ENCODE measurements at regions not wholly inside any gene's neighbourhood (a gene's known extent, or its start where the extent isn't known, plus 50 kb on each side); places are given as distances from the start of the nearest gene placed in this dataset.

DNA sequence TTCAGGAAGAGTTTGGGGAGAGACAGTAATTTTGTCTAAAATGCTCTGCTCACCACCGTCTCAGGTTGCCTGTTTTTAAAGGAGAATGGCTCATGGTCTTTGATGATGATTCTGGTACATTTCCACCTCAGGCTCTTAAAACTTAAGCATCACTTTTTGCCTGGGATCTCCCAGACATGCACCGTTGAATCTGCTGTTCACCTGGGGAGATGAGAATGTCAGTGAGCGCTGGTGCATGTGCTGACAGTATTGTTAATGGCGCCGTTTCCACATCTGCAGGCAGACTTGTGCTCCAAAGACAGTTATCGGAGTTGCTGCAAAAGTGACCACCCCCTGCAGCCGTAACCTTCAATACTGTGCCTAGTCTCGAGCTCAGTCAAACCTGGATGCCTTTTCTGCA lies 219.0 kb upstream of the TPM1 start:
- intact Hi-C loops (cut with micrococcal nuclease) = no loop called here

GRCh38 chr15:62824111-62825015 lies 218.2 kb upstream of the TPM1 start:
- intact Hi-C loops (cut with micrococcal nuclease) = no loop called here

GRCh38 chr15:62825191-62825590 lies 217.4 kb upstream of the TPM1 start:
- intact Hi-C loops (cut with micrococcal nuclease) = no loop called here

DNA sequence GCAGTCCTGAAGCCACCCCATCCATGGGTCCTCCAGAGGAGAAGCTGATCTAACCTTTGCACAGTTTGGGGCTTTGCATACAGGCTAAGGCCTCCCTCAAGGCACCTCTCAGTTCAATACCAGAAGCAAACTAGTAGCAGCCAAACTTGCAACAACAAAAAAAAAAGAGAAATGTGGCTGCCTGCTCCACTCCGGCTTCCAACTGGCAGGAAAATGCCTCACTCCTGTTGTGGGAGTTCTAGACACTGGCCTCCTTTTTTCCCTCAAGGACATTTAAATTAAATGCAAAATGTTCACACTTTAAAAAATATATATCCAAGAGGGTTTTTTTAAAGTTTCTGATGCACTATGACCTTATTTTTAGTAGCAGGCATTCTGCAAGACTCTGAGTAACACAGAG lies 216.0 kb upstream of the TPM1 start:
- intact Hi-C loops (cut with micrococcal nuclease) = no loop called here

DNA sequence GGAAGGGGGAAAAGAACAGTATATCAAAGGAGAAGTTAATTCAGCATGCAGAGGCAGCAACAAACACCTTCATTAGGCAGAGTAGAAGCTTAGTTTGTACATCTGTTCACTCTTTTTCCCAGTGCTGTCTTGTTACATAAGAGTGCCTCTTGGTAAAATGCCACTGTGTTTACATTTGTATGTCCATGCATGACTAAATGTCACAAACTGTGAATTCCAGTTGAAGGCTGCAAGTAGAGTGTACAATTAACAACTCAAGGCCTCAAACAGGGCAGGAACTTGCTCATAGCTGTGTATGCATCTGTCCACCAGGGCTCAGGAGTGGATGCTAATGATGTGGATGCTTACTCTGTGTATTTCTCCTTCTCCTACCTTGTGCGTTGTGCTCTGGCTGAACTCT lies 214.2 kb upstream of the TPM1 start:
- intact Hi-C loops (cut with micrococcal nuclease) = no loop called here

GRCh38 chr15:62832231-62832630 lies 210.3 kb upstream of the TPM1 start:
- intact Hi-C loops (cut with micrococcal nuclease) = no loop called here

DNA sequence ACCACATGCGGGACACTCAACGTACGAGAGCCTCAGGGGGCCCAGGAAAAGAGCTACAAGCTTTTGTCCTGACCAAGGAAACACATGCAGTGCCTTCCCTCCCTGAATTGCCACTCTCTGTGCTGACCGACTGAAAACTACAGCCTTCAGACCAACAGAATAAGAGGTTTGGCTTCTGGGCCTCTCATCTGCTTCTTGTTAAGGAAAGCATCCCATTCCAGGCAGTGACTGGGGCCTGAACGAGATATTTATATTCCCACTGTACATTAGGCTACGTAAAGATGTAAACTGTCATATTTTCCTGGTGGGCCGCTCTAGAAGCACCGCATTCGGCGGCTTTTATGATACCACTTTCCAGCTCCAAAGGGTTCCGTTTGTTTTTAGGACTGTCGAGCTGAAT lies 208.9 kb upstream of the TPM1 start:
- intact Hi-C loops (cut with micrococcal nuclease) = no loop called here

DNA sequence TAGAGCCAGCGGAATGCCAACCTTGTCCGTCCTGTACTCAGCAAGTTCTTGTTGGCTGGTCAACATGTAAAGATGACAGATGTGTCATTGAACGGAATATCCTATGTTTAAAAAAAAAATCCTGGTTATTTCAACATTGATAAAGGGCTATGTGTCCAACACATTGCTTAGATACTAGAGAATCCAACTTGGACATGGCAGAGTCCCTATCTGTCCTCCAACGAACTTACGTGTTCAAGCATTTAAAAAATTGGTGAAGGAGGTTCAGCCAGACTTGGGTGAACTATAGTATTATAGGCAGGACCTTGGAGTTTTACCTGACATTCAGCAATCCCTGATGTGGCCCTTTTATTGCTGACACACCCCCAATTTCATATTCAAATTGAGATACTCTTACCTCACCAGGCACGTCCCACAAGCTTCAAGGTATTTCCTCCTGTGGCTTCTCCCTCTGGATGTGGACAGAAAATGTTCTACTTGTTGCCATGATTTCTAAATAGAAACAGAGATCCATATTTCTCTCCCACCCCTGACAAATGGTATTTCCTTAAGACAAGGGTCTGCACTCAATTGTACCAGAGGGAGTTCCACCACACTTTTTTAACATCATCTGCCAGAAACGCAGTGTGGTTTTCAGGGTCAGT lies 207.7 kb upstream of the TPM1 start:
- intact Hi-C loops (cut with micrococcal nuclease) = no loop called here

- intact Hi-C loops (cut with micrococcal nuclease) = no loop called here
Observed at GRCh38 chr15:62835351-62835750, 207.2 kb upstream of the TPM1 start.

GRCh38 chr15:62835762-62836161 lies 206.8 kb upstream of the TPM1 start:
- intact Hi-C loops (cut with micrococcal nuclease) = no loop called here

DNA sequence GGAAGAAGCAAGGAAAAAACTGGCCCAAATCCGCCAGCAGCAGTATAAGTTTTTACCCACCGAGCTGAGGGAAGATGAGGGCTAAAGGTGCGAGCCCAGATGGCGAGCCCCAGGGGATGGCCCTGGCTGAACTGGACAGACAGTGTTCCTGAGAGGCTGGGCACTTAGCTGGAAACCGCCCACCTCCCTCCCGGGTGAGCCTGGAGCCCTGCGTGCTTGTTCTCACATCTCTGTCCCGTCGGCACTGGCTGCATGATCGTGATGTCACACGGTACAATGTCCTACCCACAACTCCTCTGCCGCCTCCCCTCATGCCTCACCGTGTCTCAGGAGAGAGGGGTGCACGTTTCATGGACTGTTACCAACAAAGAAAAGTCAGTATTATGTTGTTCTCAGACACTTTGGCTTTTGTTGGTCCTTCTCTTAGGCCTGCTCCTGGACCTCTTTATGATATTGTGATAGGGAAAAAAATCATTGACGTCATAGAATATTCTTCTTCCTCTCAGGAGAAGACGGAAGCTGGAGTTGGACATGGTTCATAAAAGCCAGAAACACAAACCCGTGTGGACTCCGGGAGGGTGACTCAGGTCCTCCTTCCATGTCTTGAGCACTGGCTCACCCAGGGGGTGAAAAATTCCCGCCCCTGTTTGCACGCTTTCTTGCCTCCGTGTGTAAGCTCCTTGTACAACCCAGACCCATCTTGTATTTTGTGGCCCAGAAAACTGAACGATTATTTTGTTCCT lies 201.8 kb upstream of the TPM1 start:
- intact Hi-C loops (cut with micrococcal nuclease) = no loop called here

- intact Hi-C loops (cut with micrococcal nuclease) = no loop called here
Observed at GRCh38 chr15:62841269-62841628, 201.3 kb upstream of the TPM1 start.

DNA sequence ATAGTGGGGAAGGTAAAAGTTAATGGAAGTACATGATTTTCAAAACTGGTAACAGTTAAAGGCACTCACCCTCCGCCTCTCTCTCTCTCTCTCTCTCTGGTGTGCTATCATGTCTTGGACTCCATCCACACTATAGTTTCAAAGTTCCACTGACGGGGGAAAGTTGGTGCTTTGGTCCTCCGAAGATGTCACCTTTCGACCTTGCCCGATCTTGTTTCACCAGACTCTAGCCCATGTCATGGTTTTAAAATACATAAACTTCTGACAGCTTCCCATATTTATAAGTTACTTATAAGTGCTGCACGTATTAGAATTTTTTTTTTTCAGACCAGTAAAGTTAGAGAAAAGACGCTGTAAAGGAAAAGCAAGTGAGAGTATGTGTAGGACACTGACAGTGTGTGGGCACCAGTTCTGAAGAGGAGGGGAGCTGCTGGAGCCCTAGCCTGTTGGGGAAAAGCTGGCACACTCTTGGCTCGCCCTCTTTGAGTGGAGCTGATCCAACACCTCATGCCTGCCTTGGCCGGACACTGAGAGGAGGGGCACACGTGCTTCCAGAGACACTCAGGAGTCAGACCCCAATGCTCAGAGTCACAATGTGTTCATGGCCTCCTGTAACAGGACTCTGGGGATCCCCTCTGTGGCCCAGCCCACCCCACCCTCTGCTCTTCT lies 200.5 kb upstream of the TPM1 start:
- intact Hi-C loops (cut with micrococcal nuclease) = no loop called here

GRCh38 chr15:62843311-62843710 lies 199.2 kb upstream of the TPM1 start:
- intact Hi-C loops (cut with micrococcal nuclease) = no loop called here

- intact Hi-C loops (cut with micrococcal nuclease) = no loop called here
Observed at GRCh38 chr15:62844564-62845240, 197.8 kb upstream of the TPM1 start.

DNA sequence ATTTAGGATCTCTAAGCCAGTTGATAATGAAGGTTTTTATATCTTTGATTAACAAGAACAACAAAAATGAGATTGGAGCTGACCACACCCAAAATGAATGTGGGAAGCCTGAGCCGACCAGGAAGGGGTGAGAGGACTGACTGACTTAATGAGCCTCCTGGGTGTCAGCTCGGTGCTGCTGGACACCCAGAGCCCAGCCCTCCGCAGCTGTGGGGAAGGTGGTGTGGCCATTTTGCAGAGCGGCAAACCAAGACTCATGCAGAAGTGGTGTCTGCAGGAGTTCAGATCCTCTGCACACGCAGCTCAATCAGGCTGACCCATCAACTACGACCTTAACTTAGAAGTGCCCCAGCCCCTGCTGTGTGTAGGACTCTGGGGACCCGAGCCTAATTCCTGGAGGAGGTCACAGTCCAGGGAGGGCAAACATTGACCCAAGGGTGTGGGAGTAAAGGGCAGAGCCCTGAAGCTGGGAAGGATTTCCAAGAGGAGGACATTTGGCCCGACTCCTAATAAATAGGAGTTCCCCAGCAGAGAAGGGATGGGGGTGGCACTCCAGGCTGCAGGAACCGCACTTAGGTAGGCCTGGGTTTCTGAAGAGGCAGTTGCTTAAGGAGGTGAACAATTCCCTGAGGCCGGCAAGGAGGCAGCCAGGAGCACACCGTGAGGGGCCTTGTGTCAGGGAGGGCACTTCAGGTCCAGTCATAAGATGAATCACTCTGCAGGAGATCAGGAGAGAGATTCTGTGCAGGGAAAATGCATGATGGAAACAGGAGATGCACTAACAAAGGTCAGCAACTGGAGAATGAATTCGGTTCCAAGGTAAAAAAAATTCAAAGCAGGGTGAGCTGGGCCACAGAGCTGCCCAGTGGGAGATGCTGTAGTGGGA lies 197.1 kb upstream of the TPM1 start:
- intact Hi-C loops (cut with micrococcal nuclease) = no loop called here

- intact Hi-C loops (cut with micrococcal nuclease) = no loop called here
Observed at GRCh38 chr15:62846131-62846804, 196.3 kb upstream of the TPM1 start.

DNA sequence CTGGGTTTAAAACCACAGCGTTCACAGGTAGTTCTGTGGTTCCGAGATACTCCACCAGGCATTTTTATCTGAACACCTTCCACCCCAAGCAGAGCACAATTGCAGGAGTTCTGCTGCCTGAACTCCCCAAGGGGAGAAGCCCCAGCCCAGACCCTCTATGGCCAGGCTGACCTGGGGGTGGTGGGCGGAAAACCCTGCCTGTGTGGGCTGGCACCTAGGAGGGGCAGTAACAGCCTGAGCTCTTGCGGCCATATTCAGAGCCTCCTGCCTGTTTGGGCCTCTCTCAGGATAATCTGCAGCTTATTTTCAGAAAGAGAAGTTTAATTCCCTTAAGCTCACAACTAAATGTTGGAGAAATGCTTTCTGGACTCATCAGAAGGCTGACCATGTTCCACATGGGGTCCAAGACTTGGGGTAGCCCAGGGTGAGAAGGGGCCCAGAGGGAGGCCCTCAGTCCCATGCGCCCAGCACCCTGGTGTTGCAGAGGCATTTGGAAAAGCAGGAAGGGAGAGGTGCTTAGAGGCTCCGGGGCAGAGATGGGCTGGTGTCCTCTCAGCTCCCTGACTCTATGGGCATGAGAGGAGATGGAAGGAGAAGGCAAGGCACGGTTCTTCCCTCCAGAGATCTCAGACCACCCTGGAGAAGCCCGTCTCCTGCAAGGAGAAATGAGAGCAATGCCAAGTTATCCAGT lies 195.6 kb upstream of the TPM1 start:
- intact Hi-C loops (cut with micrococcal nuclease) = no loop called here
